MM.1S (cell line): ENCODE measurements at regions not wholly inside any gene's neighbourhood (a gene's known extent, or its start where the extent isn't known, plus 50 kb on each side); places are given as distances from the start of the nearest gene placed in this dataset.

Experiments
- DNase-seq: peaks from one replicate; pipeline ENCODE4 v3.0.0-alpha.2; 2015
- H2AFZ ChIP-seq: fragments of 300-600 bp; sonication (generic); 2 replicates; pipeline ENCODE4 v1.6.0; 2016; ENCODE audit warnings: antibody characterized with exemption, low read length
- H3F3A ChIP-seq: fragments of 300-600 bp; sonication (generic); 2 replicates; pipeline ENCODE4 v1.6.1; 2016; ENCODE audit warnings: mild to moderate bottlenecking, antibody characterized with exemption, low read length, moderate library complexity, mixed read lengths; ENCODE audit not compliant: insufficient read depth
- H3K27ac ChIP-seq: fragments of 300-600 bp; sonication (generic); 2 replicates; pipeline ENCODE4 v1.5.1; 2016; ENCODE audit warnings: mild to moderate bottlenecking, low read length
- H3K27me3 ChIP-seq: fragments of 300-600 bp; sonication (generic); replicated peaks from 2 replicates; pipeline ENCODE4 v1.6.0; 2016; ENCODE audit warnings: low read length; ENCODE audit not compliant: insufficient read depth
- H3K36me3 ChIP-seq: fragments of 300-600 bp; sonication (generic); replicated peaks from 2 replicates; pipeline ENCODE4 v1.6.1; 2016; ENCODE audit warnings: mild to moderate bottlenecking, low read length, mixed read lengths; ENCODE audit not compliant: insufficient read depth
- H3K4me1 ChIP-seq: fragments of 300-600 bp; sonication (generic); 2 replicates; pipeline ENCODE4 v1.6.1; 2016; ENCODE audit warnings: low read length, mixed read lengths
- H3K4me2 ChIP-seq: fragments of 300-600 bp; sonication (generic); 2 replicates; pipeline ENCODE4 v1.6.0; 2016; ENCODE audit warnings: low read depth, low read length
- H3K4me3 ChIP-seq: fragments of 300-600 bp; sonication (generic); 2 replicates; pipeline ENCODE4 v1.5.1; 2016; ENCODE audit warnings: low read length, mixed read lengths
- H3K79me2 ChIP-seq: fragments of 300-600 bp; sonication (generic); 2 replicates; pipeline ENCODE4 v1.6.1; 2016; ENCODE audit warnings: mixed run types, low read length, mixed read lengths
- H3K9ac ChIP-seq: fragments of 300-600 bp; sonication (generic); 2 replicates; pipeline ENCODE4 v1.6.1; 2016; ENCODE audit warnings: low read length, mixed read lengths
- H3K9me2 ChIP-seq: fragments of 300-600 bp; sonication (generic); replicated peaks from 2 replicates; pipeline ENCODE4 v1.6.1; 2016; ENCODE audit warnings: mild to moderate bottlenecking, low read length, mixed read lengths; ENCODE audit not compliant: insufficient read depth
- H3K9me3 ChIP-seq: fragments of 300-600 bp; sonication (generic); replicated peaks from 2 replicates; pipeline ENCODE4 v1.6.1; 2016; ENCODE audit warnings: mild to moderate bottlenecking, low read length, mixed read lengths; ENCODE audit not compliant: insufficient read depth
- H4K20me1 ChIP-seq: fragments of 300-600 bp; sonication (generic); 2 replicates; pipeline ENCODE4 v1.6.1; 2016; ENCODE audit warnings: mild to moderate bottlenecking, low read length, moderate library complexity, mixed read lengths; ENCODE audit not compliant: insufficient read depth
- CTCF ChIP-seq: fragments of 300-600 bp; sonication (generic); IDR thresholded peaks from 2 replicates; pipeline ENCODE4 v1.5.1; 2016; ENCODE audit warnings: antibody characterized with exemption, low read length, mixed read lengths
- EZH2 ChIP-seq: fragments of 300-600 bp; sonication (generic); optimal IDR thresholded peaks from 2 replicates; pipeline ENCODE3; 2017; ENCODE audit warnings: low read depth, mild to moderate bottlenecking, antibody characterized with exemption, low read length, mixed read lengths
- EZH2phosphoT487 ChIP-seq: fragments of 300-600 bp; sonication (generic); IDR thresholded peaks from 2 replicates; pipeline ENCODE4 v1.6.1; 2018; ENCODE audit warnings: antibody characterized with exemption, low read length

GRCh38 chr16:54722210-54722676 is 208.4 kb upstream of the IRX5 start:
- no peak overlapping the region for H3K4me3 ChIP-seq
- H3K9ac ChIP-seq = no peak overlapping the region
- no peaks in the 10 kb centered on the region for H3K4me1 ChIP-seq
- no peaks in the 10 kb centered on the region for H3K27me3 ChIP-seq
- no peaks in the 10 kb centered on the region for H4K20me1 ChIP-seq
- DNase-seq = no peak
- H3K9me3 ChIP-seq = no peaks in the 10 kb centered on the region
- TF ChIP-seq CTCF = no peak
- no peak for TF ChIP-seq EZH2phosphoT487
- no peak for TF ChIP-seq EZH2
- H3K27ac ChIP-seq = no peak overlapping the region
- H3K9me2 ChIP-seq = no peaks in the 10 kb centered on the region
- H3F3A ChIP-seq = no peaks in the 10 kb centered on the region
- no peak overlapping the region for H2AFZ ChIP-seq
- H3K79me2 ChIP-seq = no peaks in the 10 kb centered on the region
- no peak overlapping the region for H3K4me2 ChIP-seq
- H3K36me3 ChIP-seq = no peaks in the 10 kb centered on the region

- Histone ChIP-seq H3K27ac (no peak overlapping the region), H3K27me3 (no peaks in the 10 kb centered on the region), H3F3A (no peaks in the 10 kb centered on the region), H3K4me1 (no peaks in the 10 kb centered on the region), H3K4me2 (no peak overlapping the region), H3K9me2 (no peaks in the 10 kb centered on the region), H3K9ac (no peak overlapping the region), H3K4me3 (no peak overlapping the region), H3K79me2 (no peaks in the 10 kb centered on the region), H4K20me1 (no peaks in the 10 kb centered on the region), H3K9me3 (no peaks in the 10 kb centered on the region), H2AFZ (no peak overlapping the region), H3K36me3 (no peaks in the 10 kb centered on the region)
- TF ChIP-seq EZH2phosphoT487 = no peak
- TF ChIP-seq CTCF = no peak
- TF ChIP-seq EZH2 = no peak
- no peak for DNase-seq
Measured at GRCh38 chr16:54720259-54720658, 210.4 kb upstream of the IRX5 start.

GRCh38 chr16:54719624-54720023 is 211.0 kb upstream of the IRX5 start:
- Histone ChIP-seq H3K4me3 (no peak overlapping the region), H3K4me2 (no peak overlapping the region), H2AFZ (no peak overlapping the region), H4K20me1 (no peaks in the 10 kb centered on the region), H3K9me2 (no peaks in the 10 kb centered on the region), H3K36me3 (no peaks in the 10 kb centered on the region), H3K9me3 (no peaks in the 10 kb centered on the region), H3K9ac (no peak overlapping the region), H3K79me2 (no peaks in the 10 kb centered on the region), H3K4me1 (no peaks in the 10 kb centered on the region), H3K27ac (no peak overlapping the region), H3K27me3 (no peaks in the 10 kb centered on the region), H3F3A (no peaks in the 10 kb centered on the region)
- TF ChIP-seq EZH2phosphoT487 (no peak), CTCF (no peak), EZH2 (no peak)
- DNase-seq = no peak
